GM18520 (cell line): ENCODE measurements at regions not wholly inside any gene's neighbourhood (a gene's known extent, or its start where the extent isn't known, plus 50 kb on each side); places are given as distances from the start of the nearest gene placed in this dataset.
"Not testable (repeated sequence)": the region's sequence is repeated elsewhere in the genome, so short reads cannot be mapped to it uniquely, and the experiment has no call there.

Experiments used
- ATAC-seq: cut with Tn5 transposase; IDR thresholded peaks from one replicate; pipeline ENCODE4 v1.9.1; 2021; ENCODE audit not compliant: unreplicated experiment

GRCh38 chr13:31515427-31515826 lies 223.9 kb upstream of the RXFP2 start:
- ATAC-seq, result no peak

GRCh38 chr13:31517599-31517998 lies 221.7 kb upstream of the RXFP2 start:
- no peak for ATAC-seq

- no peak for ATAC-seq
These were observed 220.7 kb upstream of the RXFP2 start for GRCh38 chr13:31518645-31519044.

DNA sequence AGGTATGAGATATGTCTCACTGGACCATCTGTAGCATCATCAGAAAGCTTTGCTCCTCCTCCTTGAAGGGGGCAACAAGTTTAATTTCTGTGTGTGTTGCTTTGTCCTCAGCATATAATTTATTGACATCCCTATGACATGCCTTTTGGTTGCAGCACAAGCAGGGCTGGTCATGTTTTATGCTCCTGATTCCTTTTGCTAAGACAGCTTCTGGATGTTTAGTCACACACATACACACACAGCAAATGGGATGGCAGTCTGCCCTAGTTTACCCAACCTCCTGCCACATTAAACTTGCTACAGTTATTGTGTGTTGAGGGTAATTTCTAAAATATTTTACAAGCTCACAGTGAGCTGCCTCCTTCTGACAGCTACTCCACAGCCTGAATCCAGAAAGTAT lies 217.9 kb upstream of the RXFP2 start:
- no peak for ATAC-seq

- ATAC-seq, result no peak
These were observed 216.9 kb upstream of the RXFP2 start for GRCh38 chr13:31522396-31522795.

GRCh38 chr13:31528176-31528575 lies 211.2 kb upstream of the RXFP2 start:
- no peak for ATAC-seq

DNA sequence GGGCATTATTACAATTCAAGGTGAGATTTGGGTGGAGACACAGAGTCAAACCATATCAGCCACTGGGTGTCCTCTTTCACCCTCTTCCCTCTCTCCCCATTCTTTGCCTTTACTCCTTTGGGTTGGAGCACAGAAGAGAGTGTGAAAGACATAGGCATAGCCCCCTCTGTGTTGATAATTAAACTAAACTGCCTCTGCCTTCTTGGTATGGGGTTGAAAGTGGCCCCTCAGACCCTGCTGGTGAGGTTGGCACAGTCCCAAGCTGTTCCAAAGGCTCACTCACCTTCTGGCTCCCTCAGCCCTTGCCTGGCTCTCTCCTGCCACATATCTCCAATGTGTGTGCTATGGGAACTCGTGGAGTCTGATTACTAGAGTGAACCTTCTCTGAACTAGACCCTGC lies 210.6 kb upstream of the RXFP2 start:
- no peak for ATAC-seq

- no peak for ATAC-seq
These were observed 208.4 kb upstream of the RXFP2 start for GRCh38 chr13:31530922-31531321.

GRCh38 chr13:31537052-31537451 lies 202.3 kb upstream of the RXFP2 start:
- no peak for ATAC-seq

- no peak for ATAC-seq
These were observed 201.0 kb upstream of the RXFP2 start for GRCh38 chr13:31538067-31539042.

GRCh38 chr13:31540281-31540680 lies 199.0 kb upstream of the RXFP2 start:
- no peak for ATAC-seq

GRCh38 chr13:31543190-31543589 lies 196.1 kb upstream of the RXFP2 start:
- no peak for ATAC-seq

GRCh38 chr13:31545616-31546015 lies 193.7 kb upstream of the RXFP2 start:
- no peak for ATAC-seq

- no peak for ATAC-seq
These were observed 182.9 kb upstream of the RXFP2 start for GRCh38 chr13:31556376-31556775.

DNA sequence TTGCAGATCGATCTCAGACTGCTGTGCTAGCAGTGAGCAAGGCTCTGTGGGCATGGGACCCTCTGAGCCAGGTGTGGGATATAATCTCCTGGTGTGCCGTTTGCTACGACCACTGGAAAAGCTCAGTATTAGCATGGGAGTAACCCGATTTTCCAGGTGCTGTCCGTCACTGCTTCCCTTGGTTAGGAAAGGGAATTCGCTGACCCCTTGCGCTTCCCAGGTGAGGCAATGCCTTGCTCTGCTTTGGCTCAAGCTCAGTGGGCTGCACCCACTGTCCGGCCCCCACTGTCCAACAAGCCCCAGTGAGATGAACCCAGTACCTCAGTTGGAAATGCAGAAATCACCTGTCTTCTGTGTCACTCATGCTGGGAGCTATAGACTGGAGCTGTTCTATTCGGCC lies 155.1 kb upstream of the RXFP2 start:
- not testable (repeated sequence) for ATAC-seq

DNA sequence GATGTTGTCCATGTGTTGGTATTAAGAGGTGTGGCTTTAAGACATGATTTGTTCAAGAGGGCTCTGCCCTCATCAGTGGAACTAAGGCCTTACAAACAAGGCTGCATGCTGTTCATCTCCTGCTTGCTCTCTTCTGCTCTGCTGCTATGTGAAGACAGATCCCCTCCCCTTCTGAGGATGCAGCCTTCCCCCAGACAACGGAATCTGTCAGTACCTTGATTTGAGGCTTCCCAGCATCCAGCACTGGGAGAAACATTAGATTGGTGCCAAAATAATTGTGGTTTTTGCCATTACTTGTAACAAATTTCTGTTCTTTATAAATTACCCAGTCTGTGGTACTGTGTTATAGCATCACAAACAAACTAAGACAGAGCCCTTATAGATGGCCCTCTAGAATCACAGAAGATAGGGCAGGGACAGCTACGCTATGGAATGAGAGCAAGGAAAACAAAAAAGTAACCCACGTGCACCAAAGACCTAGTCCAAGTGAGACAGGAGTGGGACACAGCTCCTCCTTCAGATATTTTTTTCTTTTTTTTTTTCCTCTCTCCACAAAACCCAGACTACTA lies 151.5 kb upstream of the RXFP2 start:
- ATAC-seq, result no peak

DNA sequence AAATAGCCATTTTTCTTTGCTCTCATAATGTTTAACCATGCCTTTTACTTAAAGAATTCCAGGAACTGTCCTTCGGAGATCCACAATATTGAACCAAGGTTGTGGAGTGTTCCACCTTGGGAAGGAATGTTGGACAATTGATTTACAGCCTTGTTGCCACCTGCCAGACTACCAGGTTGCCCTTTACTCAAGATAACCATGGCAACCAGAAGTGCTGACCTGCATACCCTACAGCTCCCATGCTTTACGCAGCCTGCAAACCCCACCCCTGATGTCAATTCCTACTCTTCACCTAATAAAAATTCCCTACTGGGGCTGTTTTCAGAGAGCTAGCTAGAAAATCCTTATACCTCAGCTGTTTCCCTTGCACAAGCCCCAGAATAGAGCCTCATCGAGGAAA lies 151.0 kb upstream of the RXFP2 start:
- no peak for ATAC-seq

DNA sequence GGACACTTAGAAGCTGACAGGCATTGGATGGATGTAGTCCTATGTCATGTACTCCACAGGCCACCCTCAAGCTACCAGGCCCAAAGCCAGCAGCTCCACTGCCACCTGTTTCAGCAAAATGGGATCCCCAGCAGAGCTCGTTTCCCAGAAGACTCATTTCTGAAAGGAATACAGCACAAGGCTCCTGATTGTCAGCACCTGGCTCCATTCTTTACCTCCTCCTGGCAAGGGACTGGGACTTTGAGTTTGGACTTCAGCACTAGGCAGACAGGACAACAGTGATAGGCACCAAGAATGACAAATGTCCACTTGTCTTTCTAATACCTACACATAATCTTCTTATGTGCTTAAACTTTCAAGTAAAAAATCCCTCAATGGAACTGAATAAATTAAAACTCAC lies 150.4 kb upstream of the RXFP2 start:
- no peak for ATAC-seq

- no peak for ATAC-seq
These were observed 147.6 kb upstream of the RXFP2 start for GRCh38 chr13:31591642-31592233.

- ATAC-seq, result no peak
These were observed 145.3 kb upstream of the RXFP2 start for GRCh38 chr13:31594056-31594455.

DNA sequence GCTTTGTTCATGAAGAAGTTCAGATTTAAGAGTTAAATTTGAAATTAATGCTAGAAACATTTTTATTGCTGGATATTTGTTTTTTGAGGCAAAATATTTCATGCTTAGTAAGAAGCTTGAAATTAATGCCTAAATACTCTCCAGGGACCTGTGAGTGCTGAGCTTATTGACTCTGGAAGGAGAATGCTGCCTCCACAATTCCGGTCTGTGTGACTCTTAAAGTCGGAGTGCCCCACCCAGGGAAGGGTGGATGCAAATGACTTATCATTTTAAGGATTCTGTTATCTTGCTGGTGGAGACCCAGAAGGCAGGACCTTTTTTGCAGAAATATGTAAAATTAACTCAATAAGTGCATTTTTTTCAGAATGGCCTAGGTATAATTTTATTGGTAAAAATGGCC lies 143.8 kb upstream of the RXFP2 start:
- ATAC-seq, result no peak

GRCh38 chr13:31598990-31599389 lies 140.3 kb upstream of the RXFP2 start:
- ATAC-seq, result no peak
